GM23248 (cell line): ENCODE measurements at regions not wholly inside any gene's neighbourhood (a gene's known extent, or its start where the extent isn't known, plus 50 kb on each side); places are given as distances from the start of the nearest gene placed in this dataset.

Source experiments
- DNase-seq: peaks from one replicate; pipeline ENCODE4 v3.0.0-alpha.2; 2015
- H2AFZ ChIP-seq: fragments of 200-600 bp; sonication (generic); 2 replicates; pipeline ENCODE4 v1.6.1; 2016; ENCODE audit warnings: antibody characterized with exemption
- H3F3A ChIP-seq: fragments of 200-600 bp; sonication (generic); 2 replicates; pipeline ENCODE4 v1.6.1; 2016; ENCODE audit warnings: mild to moderate bottlenecking, antibody characterized with exemption, mixed run types; ENCODE audit not compliant: insufficient read depth
- H3K27ac ChIP-seq: fragments of 200-600 bp; sonication (generic); 2 replicates; pipeline ENCODE4 v1.5.1; 2016; ENCODE audit warnings: mild to moderate bottlenecking
- H3K27me3 ChIP-seq: fragments of 200-600 bp; sonication (generic); replicated peaks from 2 replicates; pipeline ENCODE4 v1.6.1; 2016; ENCODE audit warnings: mild to moderate bottlenecking; ENCODE audit not compliant: insufficient read depth
- H3K36me3 ChIP-seq: fragments of 200-600 bp; sonication (generic); 2 replicates; pipeline ENCODE4 v1.6.1; 2016; ENCODE audit warnings: low read depth, mild to moderate bottlenecking
- H3K4me1 ChIP-seq: fragments of 200-600 bp; sonication (generic); 2 replicates; pipeline ENCODE4 v1.6.1; 2016; ENCODE audit warnings: mild to moderate bottlenecking; ENCODE audit not compliant: insufficient read depth
- H3K4me2 ChIP-seq: fragments of 200-600 bp; sonication (generic); one replicate; pipeline ENCODE4 v1.6.1; 2016; ENCODE audit warnings: mild to moderate bottlenecking; ENCODE audit not compliant: unreplicated experiment
- H3K4me3 ChIP-seq: fragments of 200-600 bp; sonication (generic); 2 replicates; pipeline ENCODE4 v1.5.1; 2016; ENCODE audit warnings: mild to moderate bottlenecking
- H3K79me2 ChIP-seq: fragments of 200-600 bp; sonication (generic); 2 replicates; pipeline ENCODE4 v1.6.1; 2016; ENCODE audit warnings: mild to moderate bottlenecking; ENCODE audit not compliant: insufficient read depth
- H3K9ac ChIP-seq: fragments of 200-600 bp; sonication (generic); 2 replicates; pipeline ENCODE4 v1.6.1; 2016; ENCODE audit warnings: mild to moderate bottlenecking
- H3K9me2 ChIP-seq: fragments of 200-600 bp; sonication (generic); 2 replicates; pipeline ENCODE4 v1.6.1; 2016; ENCODE audit warnings: mixed run types, mild to moderate bottlenecking, moderate library complexity; ENCODE audit not compliant: insufficient read depth
- H3K9me3 ChIP-seq: fragments of 200-600 bp; sonication (generic); one replicate; pipeline ENCODE4 v1.6.1; 2017; ENCODE audit warnings: low read depth
- H4K20me1 ChIP-seq: fragments of 200-600 bp; sonication (generic); 2 replicates; pipeline ENCODE4 v1.6.0; 2016; ENCODE audit not compliant: insufficient read depth
- EZH2 ChIP-seq: fragments of 200-600 bp; sonication (generic); IDR thresholded peaks from 2 replicates; pipeline ENCODE4 v1.6.1; 2018; ENCODE audit warnings: antibody characterized with exemption, mild to moderate bottlenecking; ENCODE audit not compliant: insufficient read depth, poor library complexity, severe bottlenecking
- EZH2phosphoT487 ChIP-seq: fragments of 200-600 bp; sonication (generic); IDR thresholded peaks from 2 replicates; pipeline ENCODE4 v1.6.1; 2018; ENCODE audit warnings: antibody characterized with exemption, moderate library complexity, mild to moderate bottlenecking, low read depth; ENCODE audit not compliant: insufficient read depth
- WGBS, 2 experiments: methylation state at CpG; one replicate each; pipeline ENCODE4 v1.1.6; 2015 to 2017; ENCODE audit warnings: low lambda C conversion rate in 2 of 2, low coverage in 1 of 2; ENCODE audit errors: missing lambda C conversion rate in 2 of 2; 5-methylcytosine and 5-hydroxymethylcytosine counted together
- in situ Hi-C: fragments of 300-500 bp; cut with MboI; formaldehyde crosslinking; loops from 2 replicates; pipeline ENCODE4 v1.15.0; 2020

- no peak overlapping the region for H3K27ac ChIP-seq
- H3F3A ChIP-seq, result no peaks in the 10 kb centered on the region
- no peaks in the 10 kb centered on the region for H3K27me3 ChIP-seq
- no peak overlapping the region for H3K4me3 ChIP-seq
- H2AFZ ChIP-seq, result no peak overlapping the region
- DNase-seq, result peak; percentile 18
- no peaks in the 10 kb centered on the region for H3K9me2 ChIP-seq
- no peaks in the 10 kb centered on the region for H3K9me3 ChIP-seq
- no peaks in the 10 kb centered on the region for H3K36me3 ChIP-seq
- H3K9ac ChIP-seq, result no peak overlapping the region
- 26 to 27% methylated on average over 2 of the region's 2 CpGs for WGBS, 2 experiments
- no peaks in the 10 kb centered on the region for H3K79me2 ChIP-seq
- in situ Hi-C loops, result no loop called here
- no peaks in the 10 kb centered on the region for H3K4me1 ChIP-seq
- no peaks in the 10 kb centered on the region for H4K20me1 ChIP-seq
- no peak for TF ChIP-seq EZH2phosphoT487
- TF ChIP-seq EZH2, result no peak
- no peak overlapping the region for H3K4me2 ChIP-seq
Observed at GRCh38 chr6:51350308-51350904, 531.7 kb downstream of the TFAP2B start.

GRCh38 chr6:51352506-51353029 lies 533.9 kb downstream of the TFAP2B start:
- Histone ChIP-seq H3K36me3 (no peaks in the 10 kb centered on the region), H3K9ac (no peak overlapping the region), H2AFZ (no peak overlapping the region), H3K4me2 (no peak overlapping the region), H3K4me3 (no peak overlapping the region), H4K20me1 (no peaks in the 10 kb centered on the region), H3K4me1 (no peaks in the 10 kb centered on the region), H3F3A (no peaks in the 10 kb centered on the region), H3K9me2 (no peaks in the 10 kb centered on the region), H3K27ac (no peak overlapping the region), H3K9me3 (no peaks in the 10 kb centered on the region), H3K79me2 (no peaks in the 10 kb centered on the region), H3K27me3 (no peaks in the 10 kb centered on the region)
- no peak for DNase-seq
- TF ChIP-seq EZH2phosphoT487, result no peak
- TF ChIP-seq EZH2, result no peak
- 60 to 74% methylated on average over 2 of the region's 2 CpGs for whole genome bisulfite sequencing, 2 experiments
- in situ Hi-C loops, result no loop called here

- H3K4me2 ChIP-seq, result no peak overlapping the region
- H3K27me3 ChIP-seq, result no peaks in the 10 kb centered on the region
- TF ChIP-seq EZH2phosphoT487, result no peak
- TF ChIP-seq EZH2, result no peak
- H3F3A ChIP-seq, result no peaks in the 10 kb centered on the region
- no peaks in the 10 kb centered on the region for H3K4me1 ChIP-seq
- DNase-seq, result no peak
- whole genome bisulfite sequencing, 2 experiments, result 9 to 16% methylated on average over 2 of the region's 2 CpGs
- in situ Hi-C loops, result no loop called here
- no peaks in the 10 kb centered on the region for H4K20me1 ChIP-seq
- H3K79me2 ChIP-seq, result no peaks in the 10 kb centered on the region
- H3K27ac ChIP-seq, result no peak overlapping the region
- H3K9me3 ChIP-seq, result no peaks in the 10 kb centered on the region
- no peak overlapping the region for H2AFZ ChIP-seq
- H3K36me3 ChIP-seq, result no peaks in the 10 kb centered on the region
- H3K9me2 ChIP-seq, result no peaks in the 10 kb centered on the region
- no peak overlapping the region for H3K4me3 ChIP-seq
- no peak overlapping the region for H3K9ac ChIP-seq
Observed at GRCh38 chr6:51360287-51360686, 541.6 kb downstream of the TFAP2B start.

- Histone ChIP-seq H4K20me1 (no peaks in the 10 kb centered on the region), H3K27ac (no peak overlapping the region), H3K4me1 (no peaks in the 10 kb centered on the region), H3K27me3 (no peaks in the 10 kb centered on the region), H3K4me3 (no peak overlapping the region), H3K36me3 (no peaks in the 10 kb centered on the region), H3F3A (no peaks in the 10 kb centered on the region), H3K4me2 (no peak overlapping the region), H3K9me3 (no peaks in the 10 kb centered on the region), H3K79me2 (no peaks in the 10 kb centered on the region), H3K9ac (no peak overlapping the region), H3K9me2 (no peaks in the 10 kb centered on the region), H2AFZ (no peak overlapping the region)
- no peak for DNase-seq
- in situ Hi-C loops, result no loop called here
- no peak for TF ChIP-seq EZH2
- TF ChIP-seq EZH2phosphoT487, result no peak
Observed at GRCh38 chr6:51365566-51365965, 546.9 kb downstream of the TFAP2B start.

- Histone ChIP-seq H3K27ac (no peak overlapping the region), H3F3A (no peaks in the 10 kb centered on the region), H3K9ac (no peak overlapping the region), H3K27me3 (no peaks in the 10 kb centered on the region), H3K9me3 (no peaks in the 10 kb centered on the region), H2AFZ (no peak overlapping the region), H4K20me1 (no peaks in the 10 kb centered on the region), H3K4me3 (no peak overlapping the region), H3K4me1 (no peaks in the 10 kb centered on the region), H3K4me2 (no peak overlapping the region), H3K9me2 (no peaks in the 10 kb centered on the region), H3K79me2 (no peaks in the 10 kb centered on the region), H3K36me3 (no peaks in the 10 kb centered on the region)
- in situ Hi-C loops, result no loop called here
- 25 to 50% methylated on average over 1 of the region's 1 CpG for WGBS, 2 experiments
- no peak for TF ChIP-seq EZH2phosphoT487
- DNase-seq, result no peak
Observed at GRCh38 chr6:51369485-51369884, 550.8 kb downstream of the TFAP2B start.
